Breast epithelium (tissue), 4 donors: ENCODE measurements at regions not wholly inside any gene's neighbourhood (a gene's known extent, or its start where the extent isn't known, plus 50 kb on each side); places are given as distances from the start of the nearest gene placed in this dataset.

Experiments used
- DNase-seq, 2 donors: peaks; one replicate each; pipeline ENCODE4 v3.0.0-alpha.2; 2019; ENCODE audit warnings: low spot score in 2 of 2
- H3K27ac ChIP-seq, 2 donors: fragments of 200-600 bp; sonication (generic) in 1 of 2; one replicate each; pipeline ENCODE4 v1.5.1; 2016 to 2019; ENCODE audit warnings: mild to moderate bottlenecking in 1 of 2
- H3K27me3 ChIP-seq, 2 donors: fragments of 200-600 bp; sonication (generic) in 1 of 2; one replicate each; pipeline versions ENCODE4 v1.5.1 to v1.6.0; 2017 to 2019; ENCODE audit warnings: control low read depth in 1 of 2, mild to moderate bottlenecking in 1 of 2
- H3K36me3 ChIP-seq: fragments of 200-600 bp; one replicate; pipeline ENCODE4 v1.5.1; 2019
- H3K4me1 ChIP-seq, 2 donors: fragments of 200-600 bp; sonication (generic); one replicate each; pipeline ENCODE4 v1.5.1; 2016 to 2019; ENCODE audit warnings: control low read depth in 1 of 2
- H3K4me3 ChIP-seq, 3 donors: fragments of 200-600 bp; sonication (generic); 1 replicate in 2 of 3; 2 replicates in 1 of 3; pipeline ENCODE4 v1.5.1; 2016 to 2019; ENCODE audit warnings: mild to moderate bottlenecking in 3 of 3, moderate library complexity in 2 of 3
- H3K9me3 ChIP-seq, 2 donors: fragments of 200-600 bp; sonication (generic) in 1 of 2; one replicate each; pipeline ENCODE4 v1.5.1; 2016 to 2019; ENCODE audit warnings: control low read depth in 1 of 2
- CTCF ChIP-seq, 3 donors: fragments of 450-650 bp; IDR thresholded peaks; one replicate each; pipeline ENCODE4 v1.5.1; 2016 to 2017; ENCODE audit warnings: antibody characterized with exemption in 3 of 3, mild to moderate bottlenecking in 3 of 3, moderate library complexity in 3 of 3
- POLR2A ChIP-seq: fragments of 450-650 bp; IDR thresholded peaks from one replicate; pipeline ENCODE4 v1.6.1; 2016; ENCODE audit warnings: antibody characterized with exemption, mild to moderate bottlenecking, moderate library complexity
- POLR2AphosphoS5 ChIP-seq, 3 donors: sonication (generic); formaldehyde crosslinking; IDR thresholded peaks; one replicate each; pipeline ENCODE4 v1.6.1; 2017; ENCODE audit warnings: antibody characterized with exemption in 3 of 3
- intact Hi-C: fragments of 100-400 bp; cut with DNase I; formaldehyde crosslinking; loops from one replicate; pipeline ENCODE4 v1.15.1; 2023; ENCODE audit warnings: low total_unique reads

DNA sequence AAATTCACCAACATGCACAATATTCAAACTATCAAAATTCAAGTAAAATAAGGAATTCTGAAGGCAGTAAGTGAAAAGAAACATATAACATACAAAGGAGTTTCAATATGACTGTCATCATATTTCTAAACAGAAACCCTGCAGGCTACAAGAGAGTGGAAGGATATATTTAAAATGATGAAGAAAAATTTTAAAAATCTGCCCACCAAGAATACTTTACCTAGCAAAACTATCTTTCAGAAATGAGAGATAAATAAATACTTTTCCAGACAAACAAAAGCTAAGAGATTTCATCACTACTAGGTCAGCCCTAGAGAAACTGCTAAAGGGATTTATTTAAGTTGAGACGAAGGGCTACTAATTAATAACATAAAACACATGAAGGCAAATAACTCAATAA, 73.8 kb upstream of the MANEA start:
- DNase-seq = no peak
- no peak for TF ChIP-seq POLR2A
- no peaks in the 10 kb centered on the region for H3K27me3 ChIP-seq
- intact Hi-C loops = no loop called here
- H3K4me1 ChIP-seq = no peaks in the 10 kb centered on the region
- H3K36me3 ChIP-seq = no peaks in the 10 kb centered on the region
- H3K4me3 ChIP-seq = no peak overlapping the region
- no peak overlapping the region for H3K27ac ChIP-seq
- H3K9me3 ChIP-seq = peaks cover 0 to 11% of the 10 kb centered on the region in 2 donors

DNA sequence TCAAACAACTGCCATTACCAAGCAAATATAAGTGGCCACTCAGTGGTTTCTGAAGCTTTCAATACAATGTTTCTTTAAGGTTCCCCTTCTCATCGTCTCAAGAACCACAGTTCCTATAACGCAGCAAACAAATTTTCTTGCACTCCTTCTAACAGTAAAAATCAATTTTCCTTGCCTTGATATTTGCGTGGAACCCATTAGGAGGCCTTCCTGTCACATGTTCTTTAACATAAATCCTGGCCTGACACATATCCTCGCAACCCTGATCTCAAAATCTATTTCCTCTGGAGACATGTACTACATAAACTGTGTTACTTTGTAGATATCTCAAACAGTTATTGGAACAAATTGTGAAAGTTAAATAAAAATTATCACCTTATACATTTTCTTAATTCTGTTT, 65.9 kb upstream of the MANEA start:
- H3K27me3 ChIP-seq = no peaks in the 10 kb centered on the region
- H3K9me3 ChIP-seq = no peaks in the 10 kb centered on the region
- intact Hi-C loops = no loop called here
- no peaks in the 10 kb centered on the region for H3K4me1 ChIP-seq
- no peak overlapping the region for H3K4me3 ChIP-seq
- H3K36me3 ChIP-seq = no peaks in the 10 kb centered on the region
- no peak overlapping the region for H3K27ac ChIP-seq
- DNase-seq = no peak
- no peak for TF ChIP-seq CTCF (IDR thresholded peaks at IDR 0.05)
- TF ChIP-seq POLR2AphosphoS5 (IDR thresholded peaks at IDR 0.05) = no peak
- no peak for TF ChIP-seq POLR2A

- H3K36me3 ChIP-seq = no peaks in the 10 kb centered on the region
- DNase-seq = no peak
- intact Hi-C loops = no loop called here
- H3K27me3 ChIP-seq = no peaks in the 10 kb centered on the region
- no peak overlapping the region for H3K4me3 ChIP-seq
- TF ChIP-seq POLR2AphosphoS5 (IDR thresholded peaks at IDR 0.05) (no peak), CTCF (IDR thresholded peaks at IDR 0.05) (no peak), POLR2A (no peak)
- H3K9me3 ChIP-seq = no peaks in the 10 kb centered on the region
- H3K4me1 ChIP-seq = no peaks in the 10 kb centered on the region
- H3K27ac ChIP-seq = no peak overlapping the region
Observed at GRCh38 chr6:95515975-95516374, 61.4 kb upstream of the MANEA start.

DNA sequence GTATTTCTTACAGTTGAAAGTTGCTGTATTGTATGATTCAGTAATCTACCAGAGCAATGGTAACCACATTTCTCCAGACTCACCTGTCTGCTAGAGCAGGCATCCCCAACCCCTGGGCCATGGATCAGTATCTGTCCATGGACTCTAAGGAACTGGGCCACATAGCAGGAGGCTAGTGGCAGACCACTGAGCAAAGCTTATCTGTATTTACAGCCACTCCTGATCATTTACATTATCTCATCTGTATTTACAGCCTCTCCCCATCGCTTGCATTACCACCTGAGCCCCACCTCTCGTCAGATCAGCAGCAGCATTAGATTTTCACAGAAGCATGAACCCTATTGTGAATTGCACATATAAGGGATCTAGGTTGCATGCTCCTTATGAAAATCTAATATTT, 60.3 kb upstream of the MANEA start:
- intact Hi-C loops = no loop called here
- H3K4me1 ChIP-seq = no peaks in the 10 kb centered on the region
- TF ChIP-seq POLR2A (no peak), POLR2AphosphoS5 (IDR thresholded peaks at IDR 0.05) (no peak), CTCF (IDR thresholded peaks at IDR 0.05) (no peak)

DNA sequence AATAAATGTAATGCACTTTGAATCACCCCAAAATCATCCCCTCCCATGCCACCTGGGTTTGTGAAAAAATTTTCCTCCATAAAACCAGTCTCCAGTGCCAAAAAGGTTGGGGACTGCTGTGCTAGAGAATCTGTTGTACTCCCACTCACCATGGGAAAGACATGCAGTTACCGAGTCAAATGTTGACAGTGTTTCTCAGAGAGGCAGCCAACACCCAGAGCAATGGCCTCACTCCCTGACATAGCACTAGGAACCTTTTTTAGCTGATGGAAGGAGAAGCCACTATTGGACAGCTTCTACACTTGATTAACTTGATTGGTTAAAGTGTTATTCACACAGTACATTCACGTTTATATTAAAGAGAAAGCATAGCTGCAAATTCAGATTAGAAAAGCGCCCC, 59.8 kb upstream of the MANEA start:
- TF ChIP-seq POLR2AphosphoS5 (IDR thresholded peaks at IDR 0.05) (no peak), POLR2A (no peak), CTCF (IDR thresholded peaks at IDR 0.05) (no peak)
- intact Hi-C loops = no loop called here
- no peaks in the 10 kb centered on the region for H3K36me3 ChIP-seq
- H3K4me1 ChIP-seq = no peaks in the 10 kb centered on the region
- H3K4me3 ChIP-seq = no peak overlapping the region
- no peak for DNase-seq
- H3K27me3 ChIP-seq = no peaks in the 10 kb centered on the region
- H3K9me3 ChIP-seq = no peaks in the 10 kb centered on the region
- H3K27ac ChIP-seq = no peak overlapping the region

More for the DNA sequence above, 60.3 kb upstream of the MANEA start:
- H3K27me3 ChIP-seq = no peaks in the 10 kb centered on the region
- no peaks in the 10 kb centered on the region for H3K36me3 ChIP-seq
- no peak for DNase-seq
- no peak overlapping the region for H3K27ac ChIP-seq
- H3K9me3 ChIP-seq = no peaks in the 10 kb centered on the region
- H3K4me3 ChIP-seq = no peak overlapping the region

DNA sequence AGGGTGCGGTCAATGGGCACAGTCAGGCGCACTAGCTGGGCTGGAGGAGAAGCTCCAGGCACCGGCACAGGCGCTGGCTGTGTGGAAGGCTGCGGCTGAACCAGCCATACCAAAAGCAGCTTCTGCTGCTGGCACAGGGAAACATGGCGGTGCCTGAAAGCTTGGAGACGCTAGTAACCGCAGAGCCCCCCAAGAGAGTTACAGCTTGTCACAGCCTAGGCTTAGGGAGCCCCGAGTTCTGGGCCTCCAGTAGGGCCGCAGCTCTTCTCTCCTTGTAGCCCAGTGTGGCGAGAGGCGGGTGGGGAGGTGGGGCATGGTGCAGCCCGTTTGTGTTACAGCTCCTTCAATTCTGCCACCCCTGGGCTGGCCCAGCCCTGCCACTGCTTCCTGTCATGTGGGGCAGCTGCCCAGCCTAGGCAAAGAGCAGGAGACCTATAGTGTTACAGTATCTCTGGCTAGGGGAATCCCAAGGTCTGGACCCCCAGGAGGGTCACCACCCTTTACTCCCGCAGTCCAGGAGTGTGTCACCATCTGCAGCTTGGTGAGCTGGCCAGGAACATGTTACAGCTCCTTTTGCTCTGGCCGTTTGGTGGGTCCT, 58.6 kb upstream of the MANEA start:
- Histone ChIP-seq H3K27ac (no peak overlapping the region), H3K9me3 (no peaks in the 10 kb centered on the region), H3K4me3 (no peak overlapping the region), H3K4me1 (no peaks in the 10 kb centered on the region), H3K27me3 (no peaks in the 10 kb centered on the region), H3K36me3 (no peaks in the 10 kb centered on the region)
- TF ChIP-seq CTCF (IDR thresholded peaks at IDR 0.05) (no peak), POLR2AphosphoS5 (IDR thresholded peaks at IDR 0.05) (no peak), POLR2A (no peak)
- intact Hi-C loops = no loop called here
- no peak for DNase-seq
